CD8-positive, alpha-beta memory T cell (primary cell): ENCODE measurements at regions not wholly inside any gene's neighbourhood (a gene's known extent, or its start where the extent isn't known, plus 50 kb on each side); places are given as distances from the start of the nearest gene placed in this dataset.
"Not testable (repeated sequence)": the region's sequence is repeated elsewhere in the genome, so short reads cannot be mapped to it uniquely, and the experiment has no call there.

Experiments
- CTCF ChIA-PET: fragments of 350-600 bp; sonication (Branson Sonifier 250); formaldehyde crosslinking; loops from one replicate; lab custom pipeline; 2021; ENCODE audit warnings: antibody characterized with exemption; lab: Charles Lee
- POLR2A ChIA-PET: fragments of 350-600 bp; sonication (Branson Sonifier 250); formaldehyde crosslinking; loops from one replicate; lab custom pipeline; 2021; ENCODE audit warnings: antibody characterized with exemption; lab: Charles Lee
- DNase-seq, 5 donors: peaks; one replicate each; pipeline versions ENCODE4 v3.0.0 to v3.0.0-alpha.2; 2020 to 2022; ENCODE audit warnings: mixed read lengths in 1 of 5
- H3K27ac ChIP-seq: one replicate; pipeline ENCODE4 v1.7.0; 2013; ENCODE audit warnings: low read depth, mild to moderate bottlenecking, low read length, moderate library complexity
- H3K27me3 ChIP-seq: 2 replicates; pipeline ENCODE4 v1.7.0; 2013; ENCODE audit warnings: low read length, mild to moderate bottlenecking; ENCODE audit not compliant: insufficient read depth, poor library complexity, severe bottlenecking
- H3K36me3 ChIP-seq: 2 replicates; pipeline ENCODE4 v1.7.0; 2013; ENCODE audit warnings: mild to moderate bottlenecking, low read length, moderate library complexity; ENCODE audit not compliant: insufficient read depth
- H3K4me1 ChIP-seq: 2 replicates; pipeline ENCODE4 v1.7.0; 2013; ENCODE audit warnings: mild to moderate bottlenecking, low read length, moderate library complexity; ENCODE audit not compliant: insufficient read depth
- H3K4me3 ChIP-seq: 2 replicates; pipeline ENCODE4 v1.7.0; 2013; ENCODE audit warnings: mild to moderate bottlenecking, low read length
- H3K9me3 ChIP-seq: 2 replicates; pipeline ENCODE4 v1.7.0; 2013; ENCODE audit warnings: mild to moderate bottlenecking, low read length
- H3K27ac Mint-ChIP-seq, 8 donors: one replicate each; pipeline ENCODE4 v1.8.0; 2020 to 2021; ENCODE audit warnings: mixed read lengths in 8 of 8, mild to moderate bottlenecking in 6 of 8, inconsistent platforms in 3 of 8, moderate library complexity in 3 of 8
- H3K27me3 Mint-ChIP-seq, 2 donors: one replicate each; pipeline ENCODE4 v1.8.0; 2020 to 2021; ENCODE audit warnings: mixed read lengths in 2 of 2, mild to moderate bottlenecking in 1 of 2, moderate library complexity in 1 of 2
- H3K36me3 Mint-ChIP-seq, 3 donors: one replicate each; pipeline ENCODE4 v1.8.0; 2020 to 2021; ENCODE audit warnings: mixed read lengths in 3 of 3, inconsistent platforms in 1 of 3, mild to moderate bottlenecking in 1 of 3
- H3K4me1 Mint-ChIP-seq, 3 donors: one replicate each; pipeline ENCODE4 v1.8.0; 2020 to 2021; ENCODE audit warnings: mixed read lengths in 3 of 3, inconsistent platforms in 1 of 3, mild to moderate bottlenecking in 1 of 3
- H3K4me3 Mint-ChIP-seq, 7 donors: one replicate each; pipeline ENCODE4 v1.8.0; 2020 to 2021; ENCODE audit warnings: mixed read lengths in 7 of 7, mild to moderate bottlenecking in 6 of 7, moderate library complexity in 4 of 7, inconsistent platforms in 2 of 7
- H3K9me3 Mint-ChIP-seq, 5 donors: one replicate each; pipeline ENCODE4 v1.8.0; 2020 to 2022; ENCODE audit warnings: mixed read lengths in 5 of 5, mild to moderate bottlenecking in 3 of 5, moderate library complexity in 2 of 5, inconsistent platforms in 1 of 5

- no peak overlapping the region for H3K27ac ChIP-seq
- no peak overlapping the region for H3K4me3 Mint-ChIP-seq
- H3K36me3 ChIP-seq, result no peaks in the 10 kb centered on the region
- no peaks in the 10 kb centered on the region for H3K27me3 ChIP-seq
- ChIA-PET CTCF (no interaction called here), POLR2A (no interaction called here)
- DNase-seq, result no peak
- no peaks in the 10 kb centered on the region for H3K9me3 ChIP-seq
- no peak overlapping the region for H3K27ac Mint-ChIP-seq
- H3K9me3 Mint-ChIP-seq, result peaks cover 0 to 15% (median 7%) of the 10 kb centered on the region in 5 donors
- no peak overlapping the region for H3K4me3 ChIP-seq
- H3K4me1 ChIP-seq, result no peaks in the 10 kb centered on the region
- no peaks in the 10 kb centered on the region for H3K27me3 Mint-ChIP-seq
- no peaks in the 10 kb centered on the region for H3K36me3 Mint-ChIP-seq
- H3K4me1 Mint-ChIP-seq, result no peaks in the 10 kb centered on the region
Measured at GRCh38 chr4:106548446-106549044, 180.0 kb upstream of the GIMD1 start.

GRCh38 chr4:106546370-106546769 is 177.8 kb upstream of the GIMD1 start:
- no peak overlapping the region for H3K27ac Mint-ChIP-seq
- no peak for DNase-seq
- CTCF ChIA-PET, result no interaction called here
- H3K27me3 Mint-ChIP-seq, result no peaks in the 10 kb centered on the region
- H3K4me3 Mint-ChIP-seq, result no peak overlapping the region
- peaks cover 0 to 9% (median 7%) of the 10 kb centered on the region in 5 donors for H3K9me3 Mint-ChIP-seq
- no peaks in the 10 kb centered on the region for H3K36me3 Mint-ChIP-seq
- Histone ChIP-seq H3K27ac (no peak overlapping the region), H3K4me1 (no peaks in the 10 kb centered on the region), H3K36me3 (no peaks in the 10 kb centered on the region), H3K4me3 (no peak overlapping the region), H3K9me3 (no peaks in the 10 kb centered on the region), H3K27me3 (no peaks in the 10 kb centered on the region)
- POLR2A ChIA-PET, result no interaction called here
- H3K4me1 Mint-ChIP-seq, result no peaks in the 10 kb centered on the region

GRCh38 chr4:106542609-106543008 is 174.0 kb upstream of the GIMD1 start:
- H3K4me3 ChIP-seq, H3K4me1 ChIP-seq, CTCF ChIA-PET, H3K36me3 Mint-ChIP-seq, H3K27ac Mint-ChIP-seq, POLR2A ChIA-PET, H3K27me3 Mint-ChIP-seq, H3K27me3 ChIP-seq, DNase-seq, H3K9me3 ChIP-seq, H3K4me1 Mint-ChIP-seq, H3K36me3 ChIP-seq, H3K4me3 Mint-ChIP-seq, H3K27ac ChIP-seq: not testable (repeated sequence)
- H3K9me3 Mint-ChIP-seq, result peaks cover 0 to 12% (median under 1%) of the 10 kb centered on the region in 5 donors

- peak overlapping the region in 1 of 8 donors; percentile 5 for H3K27ac Mint-ChIP-seq
- H3K4me3 Mint-ChIP-seq, result no peak overlapping the region
- H3K4me1 ChIP-seq, result no peaks in the 10 kb centered on the region
- no peak overlapping the region for H3K4me3 ChIP-seq
- no peaks in the 10 kb centered on the region for H3K9me3 ChIP-seq
- no peaks in the 10 kb centered on the region for H3K4me1 Mint-ChIP-seq
- H3K27me3 ChIP-seq, result no peaks in the 10 kb centered on the region
- H3K36me3 ChIP-seq, result no peaks in the 10 kb centered on the region
- H3K27ac ChIP-seq, result no peak overlapping the region
- no peaks in the 10 kb centered on the region for H3K27me3 Mint-ChIP-seq
- H3K9me3 Mint-ChIP-seq, result peaks cover 0 to 8% (median 3%) of the 10 kb centered on the region in 5 donors
- DNase-seq, result no peak
- CTCF ChIA-PET, result no interaction called here
- POLR2A ChIA-PET, result no interaction called here
- H3K36me3 Mint-ChIP-seq, result no peaks in the 10 kb centered on the region
Measured at GRCh38 chr4:106541253-106541652, 172.7 kb upstream of the GIMD1 start.

GRCh38 chr4:106530821-106531220 is 162.2 kb upstream of the GIMD1 start:
- no peaks in the 10 kb centered on the region for H3K4me1 ChIP-seq
- Mint-ChIP-seq H3K27ac (no peak overlapping the region), H3K36me3 (no peaks in the 10 kb centered on the region), H3K4me3 (no peak overlapping the region), H3K9me3 (peaks cover 0 to 5% (median 0%) of the 10 kb centered on the region in 5 donors), H3K4me1 (no peaks in the 10 kb centered on the region), H3K27me3 (no peaks in the 10 kb centered on the region)
- no peak for DNase-seq
- H3K36me3 ChIP-seq, result no peaks in the 10 kb centered on the region
- H3K4me3 ChIP-seq, result no peak overlapping the region
- H3K27me3 ChIP-seq, result no peaks in the 10 kb centered on the region
- no peaks in the 10 kb centered on the region for H3K9me3 ChIP-seq
- ChIA-PET CTCF (no interaction called here), POLR2A (no interaction called here)
- H3K27ac ChIP-seq, result no peak overlapping the region

- POLR2A ChIA-PET, result no interaction called here
- H3K4me1 ChIP-seq, result no peaks in the 10 kb centered on the region
- DNase-seq, result no peak
- H3K9me3 ChIP-seq, result no peaks in the 10 kb centered on the region
- no peaks in the 10 kb centered on the region for H3K27me3 ChIP-seq
- no peaks in the 10 kb centered on the region for H3K36me3 ChIP-seq
- CTCF ChIA-PET, result no interaction called here
- H3K36me3 Mint-ChIP-seq, result no peaks in the 10 kb centered on the region
- H3K27me3 Mint-ChIP-seq, result no peaks in the 10 kb centered on the region
- H3K4me3 Mint-ChIP-seq, result no peak overlapping the region
- H3K27ac ChIP-seq, result no peak overlapping the region
- peaks cover 0 to 5% (median 0%) of the 10 kb centered on the region in 5 donors for H3K9me3 Mint-ChIP-seq
- H3K27ac Mint-ChIP-seq, result no peak overlapping the region
- no peaks in the 10 kb centered on the region for H3K4me1 Mint-ChIP-seq
- H3K4me3 ChIP-seq, result no peak overlapping the region
Measured at GRCh38 chr4:106530024-106530361, 161.4 kb upstream of the GIMD1 start.

- Histone ChIP-seq H3K4me3 (no peak overlapping the region), H3K4me1 (no peaks in the 10 kb centered on the region), H3K36me3 (no peaks in the 10 kb centered on the region), H3K27ac (no peak overlapping the region), H3K27me3 (no peaks in the 10 kb centered on the region), H3K9me3 (no peaks in the 10 kb centered on the region)
- H3K27me3 Mint-ChIP-seq, result peaks cover 0 to under 1% of the 10 kb centered on the region in 2 donors
- DNase-seq, result no peak
- no peaks in the 10 kb centered on the region for H3K36me3 Mint-ChIP-seq
- H3K4me1 Mint-ChIP-seq, result no peaks in the 10 kb centered on the region
- POLR2A ChIA-PET, result no interaction called here
- peaks cover 0 to 5% (median 0%) of the 10 kb centered on the region in 5 donors for H3K9me3 Mint-ChIP-seq
- H3K4me3 Mint-ChIP-seq, result no peak overlapping the region
- no peak overlapping the region for H3K27ac Mint-ChIP-seq
- CTCF ChIA-PET, result no interaction called here
Measured at GRCh38 chr4:106529348-106530023, 160.9 kb upstream of the GIMD1 start.

- no peak for DNase-seq
- H3K27me3 Mint-ChIP-seq, result peaks cover 0 to 2% of the 10 kb centered on the region in 2 donors
- Histone ChIP-seq H3K27ac (no peak overlapping the region), H3K27me3 (no peaks in the 10 kb centered on the region), H3K4me1 (no peaks in the 10 kb centered on the region), H3K36me3 (no peaks in the 10 kb centered on the region), H3K4me3 (no peak overlapping the region), H3K9me3 (no peaks in the 10 kb centered on the region)
- H3K4me1 Mint-ChIP-seq, result no peaks in the 10 kb centered on the region
- POLR2A ChIA-PET, result no interaction called here
- no peak overlapping the region for H3K27ac Mint-ChIP-seq
- peaks cover 0 to 3% (median 0%) of the 10 kb centered on the region in 5 donors for H3K9me3 Mint-ChIP-seq
- H3K4me3 Mint-ChIP-seq, result no peak overlapping the region
- CTCF ChIA-PET, result no interaction called here
- no peaks in the 10 kb centered on the region for H3K36me3 Mint-ChIP-seq
Measured at GRCh38 chr4:106527316-106527715, 158.7 kb upstream of the GIMD1 start.
